Caco-2 (cell line): ENCODE measurements at regions not wholly inside any gene's neighbourhood (a gene's known extent, or its start where the extent isn't known, plus 50 kb on each side); places are given as distances from the start of the nearest gene placed in this dataset.

Experiments
- BruUV-seq: library from RNA; stranded (reverse); fragments of 400-500 nt; replicated peaks from 2 replicates; lab custom pipeline; 2021; lab: Mats Ljungman, UMichigan
- CTCF ChIA-PET: fragments of 300-600 bp; sonication (Branson Sonifier 250); formaldehyde crosslinking; loops from one replicate; lab custom pipeline; 2022; ENCODE audit warnings: antibody characterized with exemption; lab: Charles Lee
- POLR2A ChIA-PET: fragments of 300-600 bp; sonication (Branson Sonifier 250); formaldehyde crosslinking; loops from one replicate; lab custom pipeline; 2022; ENCODE audit warnings: antibody characterized with exemption; lab: Charles Lee
- DNase-seq, 2 experiments: peaks; one replicate each; pipeline versions ENCODE4 v3.0.0 to v3.0.0-alpha.2; 2020 to 2022
- H3K27me3 ChIP-seq: replicated peaks from 2 replicates; pipeline ENCODE4 v1.6.0; 2011; ENCODE audit warnings: low read length; ENCODE audit not compliant: control insufficient read depth, insufficient read depth
- H3K36me3 ChIP-seq: 2 replicates; pipeline ENCODE4 v1.5.1; 2011; ENCODE audit warnings: low read length; ENCODE audit not compliant: control insufficient read depth, insufficient read depth
- H3K4me1 ChIP-seq: fragments of 250-450 bp; sonication (Bioruptor Pico); 2 replicates; pipeline ENCODE4 v1.5.1; 2020; ENCODE audit warnings: mild to moderate bottlenecking
- H3K4me3 ChIP-seq: 2 replicates; pipeline ENCODE4 v1.5.1; 2011; ENCODE audit warnings: low read depth, mild to moderate bottlenecking, control low read depth, low read length
- H3K9me3 ChIP-seq: fragments of 250-450 bp; sonication (Bioruptor Pico); 2 replicates; pipeline ENCODE4 v1.5.1; 2020; ENCODE audit warnings: mild to moderate bottlenecking, moderate library complexity
- H3K27ac Mint-ChIP-seq: one replicate; pipeline ENCODE4 v1.8.0; 2022; ENCODE audit warnings: mixed read lengths; ENCODE audit not compliant: unreplicated experiment
- H3K27me3 Mint-ChIP-seq: one replicate; pipeline ENCODE4 v1.8.0; 2022; ENCODE audit warnings: mixed read lengths; ENCODE audit not compliant: insufficient read depth, unreplicated experiment
- H3K36me3 Mint-ChIP-seq: one replicate; pipeline ENCODE4 v1.8.0; 2022; ENCODE audit warnings: mild to moderate bottlenecking, mixed read lengths; ENCODE audit not compliant: insufficient read depth, unreplicated experiment
- H3K4me1 Mint-ChIP-seq: one replicate; pipeline ENCODE4 v1.8.0; 2022; ENCODE audit warnings: low read depth, mixed read lengths; ENCODE audit not compliant: unreplicated experiment
- H3K4me3 Mint-ChIP-seq: one replicate; pipeline ENCODE4 v1.8.0; 2022; ENCODE audit warnings: mild to moderate bottlenecking, moderate library complexity, mixed read lengths; ENCODE audit not compliant: unreplicated experiment
- H3K9me3 Mint-ChIP-seq: one replicate; pipeline ENCODE4 v1.8.0; 2022; ENCODE audit warnings: mixed read lengths; ENCODE audit not compliant: unreplicated experiment
- CTCF ChIP-seq, 2 experiments: fragments of 200-600 bp in 1 of 2; IDR thresholded peaks; 1 replicate in 1 of 2; 2 replicates in 1 of 2; pipeline versions ENCODE4 v1.5.1 to v1.8.0; 2011 to 2022; ENCODE audit warnings: antibody characterized with exemption in 1 of 2, control low read depth in 1 of 2, inconsistent platforms in 1 of 2, low read depth in 1 of 2, low read length in 1 of 2, mild to moderate bottlenecking in 1 of 2, moderate library complexity in 1 of 2; ENCODE audit not compliant: insufficient read depth in 1 of 2, severe bottlenecking in 1 of 2, unreplicated experiment in 1 of 2
- intact Hi-C: fragments of 100-400 bp; cut with micrococcal nuclease; formaldehyde crosslinking; loops from one replicate; pipeline ENCODE4 v1.10.0; 2022; ENCODE audit not compliant: unreplicated experiment

GRCh38 chr4:66252291-66252690 is 582.0 kb upstream of the EPHA5 start:
- no peak for DNase-seq
- no peaks in the 10 kb centered on the region for H3K4me1 Mint-ChIP-seq
- no peak overlapping the region for H3K27ac Mint-ChIP-seq
- ChIA-PET POLR2A (no interaction called here), CTCF (no interaction called here)
- Histone ChIP-seq H3K9me3 (no peaks in the 10 kb centered on the region), H3K4me3 (no peak overlapping the region), H3K36me3 (no peaks in the 10 kb centered on the region), H3K4me1 (no peaks in the 10 kb centered on the region), H3K27me3 (no peaks in the 10 kb centered on the region)
- BruUV-seq: no TSS peak
- no peak for TF ChIP-seq CTCF (IDR thresholded peaks at IDR 0.05; ENCODE audit: insufficient read depth in 1 of 2, low read depth in 1 of 2, low read length in 1 of 2, severe bottlenecking in 1 of 2, unreplicated experiment in 1 of 2)
- no peaks in the 10 kb centered on the region for H3K27me3 Mint-ChIP-seq
- H3K4me3 Mint-ChIP-seq: no peak overlapping the region
- H3K36me3 Mint-ChIP-seq: no peaks in the 10 kb centered on the region
- intact Hi-C loops: no loop called here
- peaks cover 12% of the 10 kb centered on the region for H3K9me3 Mint-ChIP-seq

GRCh38 chr4:66246643-66247042 is 576.4 kb upstream of the EPHA5 start:
- ChIA-PET POLR2A (no interaction called here), CTCF (no interaction called here)
- H3K9me3 ChIP-seq: no peaks in the 10 kb centered on the region
- Mint-ChIP-seq H3K4me3 (no peak overlapping the region), H3K27ac (no peak overlapping the region), H3K9me3 (peaks cover 23% of the 10 kb centered on the region), H3K27me3 (no peaks in the 10 kb centered on the region), H3K4me1 (no peaks in the 10 kb centered on the region), H3K36me3 (no peaks in the 10 kb centered on the region)
- H3K36me3 ChIP-seq: no peaks in the 10 kb centered on the region
- TF ChIP-seq CTCF (IDR thresholded peaks at IDR 0.05; ENCODE audit: insufficient read depth in 1 of 2, low read depth in 1 of 2, low read length in 1 of 2, severe bottlenecking in 1 of 2, unreplicated experiment in 1 of 2): no peak
- H3K4me3 ChIP-seq: no peak overlapping the region
- BruUV-seq: no TSS peak
- no peak for DNase-seq
- H3K27me3 ChIP-seq: no peaks in the 10 kb centered on the region
- no peaks in the 10 kb centered on the region for H3K4me1 ChIP-seq
- intact Hi-C loops: no loop called here

GRCh38 chr4:66235876-66236275 is 565.6 kb upstream of the EPHA5 start:
- Histone ChIP-seq H3K27me3 (no peaks in the 10 kb centered on the region), H3K9me3 (no peaks in the 10 kb centered on the region), H3K4me1 (no peaks in the 10 kb centered on the region), H3K4me3 (no peak overlapping the region), H3K36me3 (no peaks in the 10 kb centered on the region)
- Mint-ChIP-seq H3K27me3 (peaks cover 4% of the 10 kb centered on the region), H3K4me1 (no peaks in the 10 kb centered on the region), H3K27ac (no peak overlapping the region), H3K36me3 (no peaks in the 10 kb centered on the region), H3K9me3 (no peaks in the 10 kb centered on the region), H3K4me3 (no peak overlapping the region)
- ChIA-PET CTCF (no interaction called here), POLR2A (no interaction called here)
- TF ChIP-seq CTCF (IDR thresholded peaks at IDR 0.05; ENCODE audit: insufficient read depth in 1 of 2, low read depth in 1 of 2, low read length in 1 of 2, severe bottlenecking in 1 of 2, unreplicated experiment in 1 of 2): no peak
- no peak for DNase-seq
- no TSS peak for BruUV-seq
- intact Hi-C loops: no loop called here
